ENCODE measurements at regions not wholly inside any gene's neighbourhood (a gene's known extent, or its start where the extent isn't known, plus 50 kb on each side); places are given as distances from the start of the nearest gene placed in this dataset.

DNA sequence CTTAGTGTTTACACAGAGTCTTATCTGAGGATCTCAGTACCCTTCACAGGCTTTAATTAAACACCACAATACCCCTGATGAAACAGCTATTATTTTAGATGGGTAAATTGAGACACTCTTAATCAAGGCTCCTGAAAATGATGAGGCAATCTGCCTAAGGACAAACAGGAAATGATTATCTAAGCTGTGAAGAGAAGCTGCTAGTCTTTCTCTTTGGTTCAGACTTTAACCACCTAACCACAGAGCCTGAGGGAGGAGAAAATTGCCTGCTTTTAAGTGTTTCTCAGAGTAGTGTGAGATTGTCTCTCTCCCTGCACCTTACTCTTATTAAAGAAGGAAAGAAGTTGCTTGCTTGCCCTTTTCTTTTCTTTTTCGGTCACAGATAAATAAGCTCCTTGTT, 364.3 kb upstream of the ADAMTS9 start:
- no peak for ATAC-seq
- Histone ChIP-seq H3K27me3 (no peaks in the 10 kb centered on the region), H3K9me3 (peaks cover 0 to under 1% (median 0%) of the 10 kb centered on the region in 3 donors), H3K36me3 (no peaks in the 10 kb centered on the region), H3K4me3 (no peak overlapping the region), H3K4me1 (no peaks in the 10 kb centered on the region), H3K27ac (no peak overlapping the region)
- WGBS, 2 donors (ENCODE audit: low coverage in 1 of 2) = 50 to 89% methylated on average over 1 of the region's 1 CpG
- TF ChIP-seq EP300 (IDR thresholded peaks at IDR 0.05) = no peak
- TF ChIP-seq, protein P1, sequence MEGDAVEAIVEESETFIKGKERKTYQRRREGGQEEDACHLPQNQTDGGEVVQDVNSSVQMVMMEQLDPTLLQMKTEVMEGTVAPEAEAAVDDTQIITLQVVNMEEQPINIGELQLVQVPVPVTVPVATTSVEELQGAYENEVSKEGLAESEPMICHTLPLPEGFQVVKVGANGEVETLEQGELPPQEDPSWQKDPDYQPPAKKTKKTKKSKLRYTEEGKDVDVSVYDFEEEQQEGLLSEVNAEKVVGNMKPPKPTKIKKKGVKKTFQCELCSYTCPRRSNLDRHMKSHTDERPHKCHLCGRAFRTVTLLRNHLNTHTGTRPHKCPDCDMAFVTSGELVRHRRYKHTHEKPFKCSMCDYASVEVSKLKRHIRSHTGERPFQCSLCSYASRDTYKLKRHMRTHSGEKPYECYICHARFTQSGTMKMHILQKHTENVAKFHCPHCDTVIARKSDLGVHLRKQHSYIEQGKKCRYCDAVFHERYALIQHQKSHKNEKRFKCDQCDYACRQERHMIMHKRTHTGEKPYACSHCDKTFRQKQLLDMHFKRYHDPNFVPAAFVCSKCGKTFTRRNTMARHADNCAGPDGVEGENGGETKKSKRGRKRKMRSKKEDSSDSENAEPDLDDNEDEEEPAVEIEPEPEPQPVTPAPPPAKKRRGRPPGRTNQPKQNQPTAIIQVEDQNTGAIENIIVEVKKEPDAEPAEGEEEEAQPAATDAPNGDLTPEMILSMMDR (IDR thresholded peaks at IDR 0.05) = no peak

DNA sequence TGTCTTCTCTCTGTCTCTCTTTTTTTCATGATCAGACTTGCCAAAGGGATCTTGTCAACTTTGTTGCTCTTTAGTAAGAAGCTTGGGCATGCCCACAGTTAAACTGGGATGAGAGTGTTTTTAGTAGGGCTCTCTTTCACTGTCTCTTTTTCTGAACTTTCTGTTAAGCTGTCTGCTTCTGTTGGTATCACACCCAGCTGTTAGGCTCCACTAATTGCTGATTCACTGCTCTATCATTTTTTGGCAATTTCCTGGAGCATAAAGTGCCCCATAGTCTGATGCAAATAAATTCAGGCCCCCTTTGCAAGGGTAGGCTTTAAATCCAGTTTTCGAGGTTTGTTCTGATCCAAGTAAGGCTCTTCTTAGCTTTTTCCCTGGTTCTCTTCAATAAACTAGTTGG, 360.4 kb upstream of the ADAMTS9 start:
- Histone ChIP-seq H3K36me3 (no peaks in the 10 kb centered on the region), H3K4me1 (no peaks in the 10 kb centered on the region), H3K27me3 (no peaks in the 10 kb centered on the region), H3K9me3 (peaks cover 0 to 4% (median 0%) of the 10 kb centered on the region in 3 donors), H3K27ac (no peak overlapping the region), H3K4me3 (no peak overlapping the region)
- no peak for ATAC-seq
- TF ChIP-seq POLR2A (IDR thresholded peaks at IDR 0.05) = no peak
- TF ChIP-seq, protein P1 (IDR thresholded peaks at IDR 0.05) = no peak
- no peak for TF ChIP-seq EP300 (IDR thresholded peaks at IDR 0.05)
- no peak for TF ChIP-seq POLR2AphosphoS5 (IDR thresholded peaks at IDR 0.05)
- WGBS, 2 donors (ENCODE audit: low coverage in 1 of 2) = 93% methylated on average over 1 of the region's 1 CpG; no CpG with 5 or more reads in 1 of the 2 donors

DNA sequence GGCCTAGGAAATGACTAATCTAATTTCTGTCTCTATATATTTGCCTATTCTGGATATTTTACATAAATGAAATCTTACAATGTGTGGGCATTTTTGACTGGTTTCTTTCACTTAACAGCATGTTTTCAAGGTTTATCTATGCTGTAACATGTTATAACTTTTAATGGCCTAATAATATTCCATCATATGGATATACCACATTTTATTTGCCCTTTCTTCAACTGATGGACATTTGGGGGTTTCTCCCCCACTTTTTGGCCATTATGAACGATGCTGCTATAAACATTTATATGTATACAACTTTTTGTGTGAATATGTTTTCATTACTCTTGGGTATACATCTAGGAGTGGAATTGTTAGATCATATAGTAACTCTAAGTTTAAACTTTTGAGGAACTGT, 357.3 kb upstream of the ADAMTS9 start:
- TF ChIP-seq POLR2AphosphoS5 (IDR thresholded peaks at IDR 0.05) = no peak
- no peak for TF ChIP-seq POLR2A (IDR thresholded peaks at IDR 0.05)
- TF ChIP-seq, protein P1 (IDR thresholded peaks at IDR 0.05) = no peak
- TF ChIP-seq EP300 (IDR thresholded peaks at IDR 0.05) = no peak
- no peak for ATAC-seq
- no peaks in the 10 kb centered on the region for H3K4me1 ChIP-seq
- no peak overlapping the region for H3K4me3 ChIP-seq
- no peaks in the 10 kb centered on the region for H3K36me3 ChIP-seq
- peaks cover 0 to 4% (median 0%) of the 10 kb centered on the region in 3 donors for H3K9me3 ChIP-seq
- WGBS, 2 donors (ENCODE audit: low coverage in 1 of 2) = 38 to 65% methylated on average over 1 of the region's 1 CpG
- no peak overlapping the region for H3K27ac ChIP-seq
- H3K27me3 ChIP-seq = no peaks in the 10 kb centered on the region

DNA sequence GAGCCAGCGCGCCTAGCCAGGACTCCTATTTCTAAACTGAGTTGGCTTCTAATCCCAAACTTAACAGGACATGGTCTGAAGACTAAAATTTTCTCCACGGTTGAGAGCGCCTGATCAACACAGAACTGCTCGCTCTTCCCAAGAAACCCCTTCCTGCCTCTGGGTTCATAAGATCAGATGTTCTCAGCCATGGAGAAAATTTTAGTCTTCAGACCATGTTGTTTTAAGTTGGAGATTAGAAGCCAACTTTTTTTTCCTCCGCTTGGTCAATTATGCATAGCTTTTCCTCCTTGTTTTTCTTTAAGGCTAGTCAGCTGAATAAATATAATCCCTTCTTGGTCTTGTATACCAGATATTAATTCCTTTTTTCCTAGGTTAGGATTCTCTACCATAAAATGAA, 356.6 kb upstream of the ADAMTS9 start:
- no peaks in the 10 kb centered on the region for H3K36me3 ChIP-seq
- H3K27ac ChIP-seq = no peak overlapping the region
- WGBS, 2 donors (ENCODE audit: low coverage in 1 of 2) = 90% methylated on average over 4 of the region's 6 CpGs
- no peak overlapping the region for H3K4me3 ChIP-seq
- ATAC-seq = no peak
- H3K9me3 ChIP-seq = peaks cover 0 to 4% (median 0%) of the 10 kb centered on the region in 3 donors
- no peaks in the 10 kb centered on the region for H3K27me3 ChIP-seq
- no peak for TF ChIP-seq POLR2AphosphoS5 (IDR thresholded peaks at IDR 0.05)
- no peak for TF ChIP-seq EP300 (IDR thresholded peaks at IDR 0.05)
- no peak for TF ChIP-seq POLR2A (IDR thresholded peaks at IDR 0.05)
- TF ChIP-seq, protein P1 (IDR thresholded peaks at IDR 0.05) = no peak
- no peaks in the 10 kb centered on the region for H3K4me1 ChIP-seq

DNA sequence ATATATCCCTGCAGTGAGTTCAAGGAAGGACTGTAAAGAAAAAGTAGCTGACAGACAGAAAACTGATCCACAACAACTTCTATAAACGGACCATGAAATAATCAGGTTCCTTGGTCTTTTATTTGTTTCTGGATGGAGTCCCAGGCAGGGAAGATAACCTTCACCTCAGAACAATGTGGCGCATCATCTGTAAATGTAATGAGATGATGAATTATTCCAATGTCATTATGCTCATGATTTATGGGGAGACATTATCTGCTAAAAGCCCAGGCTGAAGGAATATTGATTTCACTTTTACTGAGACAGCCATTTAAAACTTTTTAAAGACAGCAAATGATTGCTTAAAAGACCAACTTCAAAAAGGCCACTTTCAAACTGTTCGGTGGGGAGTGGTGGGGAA, 354.9 kb upstream of the ADAMTS9 start:
- WGBS, 2 donors (ENCODE audit: low coverage in 1 of 2) = 57 to 74% methylated on average over 3 of the region's 3 CpGs

More for the DNA sequence above, 354.9 kb upstream of the ADAMTS9 start:
- no peak for ATAC-seq
- Histone ChIP-seq H3K27ac (no peak overlapping the region), H3K4me1 (no peaks in the 10 kb centered on the region), H3K27me3 (no peaks in the 10 kb centered on the region), H3K4me3 (no peak overlapping the region), H3K36me3 (no peaks in the 10 kb centered on the region), H3K9me3 (peaks cover 0 to 4% (median 0%) of the 10 kb centered on the region in 3 donors)
- TF ChIP-seq POLR2A (IDR thresholded peaks at IDR 0.05) = no peak
- TF ChIP-seq, protein P1 (IDR thresholded peaks at IDR 0.05) = no peak
- TF ChIP-seq POLR2AphosphoS5 (IDR thresholded peaks at IDR 0.05) = no peak
- TF ChIP-seq EP300 (IDR thresholded peaks at IDR 0.05) = no peak

All from gastroesophageal sphincter (tissue), 4 donors.